Superior temporal gyrus (tissue), 1 donor: ENCODE measurements at regions not wholly inside any gene's neighbourhood (a gene's known extent, or its start where the extent isn't known, plus 50 kb on each side); places are given as distances from the start of the nearest gene placed in this dataset.
"Not testable (repeated sequence)": the region's sequence is repeated elsewhere in the genome, so short reads cannot be mapped to it uniquely, and the experiment has no call there.

Experiments used
- DNase-seq: peaks from one replicate; pipeline ENCODE4 v3.0.0-alpha.2; 2016; ENCODE audit errors: extremely low spot score

DNA sequence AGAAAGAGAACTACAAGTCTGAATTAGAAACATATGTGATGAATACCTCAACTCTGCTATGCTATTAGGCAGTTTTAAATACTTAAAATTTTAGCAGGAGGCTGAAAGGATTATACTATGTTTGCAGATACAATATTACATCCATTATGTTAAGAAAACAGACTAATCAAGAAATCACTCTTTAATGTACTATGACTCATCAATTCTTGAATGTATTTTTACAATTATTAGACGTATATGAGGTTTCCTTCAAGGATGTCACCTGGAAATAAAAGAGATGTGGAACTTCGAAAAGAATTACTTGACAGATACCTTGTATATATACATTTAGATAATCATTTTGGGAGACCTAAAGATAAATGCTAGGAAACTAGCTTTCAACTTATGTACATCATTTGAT is 835.6 kb upstream of the MIR17HG start:
- no peak for DNase-seq

DNA sequence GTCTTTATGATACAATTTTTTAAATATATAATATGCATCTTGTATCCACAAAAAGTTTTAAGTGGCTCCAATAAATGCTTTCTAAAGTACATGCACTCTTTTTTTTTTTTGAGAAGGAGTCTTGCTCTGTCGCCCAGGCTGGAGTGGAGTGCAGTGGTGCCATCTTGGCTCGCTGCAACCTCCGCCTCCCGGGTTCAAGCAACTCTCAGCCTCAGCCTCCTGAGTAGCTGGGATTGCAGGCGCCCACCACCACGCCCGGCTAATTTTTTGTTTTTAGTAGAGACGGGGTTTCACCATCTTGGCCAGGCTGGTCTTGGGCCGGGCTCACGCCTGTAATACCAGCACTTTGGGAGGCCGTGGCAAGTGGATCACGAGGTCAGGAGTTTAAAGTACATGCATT is 832.8 kb upstream of the MIR17HG start:
- DNase-seq = not testable (repeated sequence)

DNA sequence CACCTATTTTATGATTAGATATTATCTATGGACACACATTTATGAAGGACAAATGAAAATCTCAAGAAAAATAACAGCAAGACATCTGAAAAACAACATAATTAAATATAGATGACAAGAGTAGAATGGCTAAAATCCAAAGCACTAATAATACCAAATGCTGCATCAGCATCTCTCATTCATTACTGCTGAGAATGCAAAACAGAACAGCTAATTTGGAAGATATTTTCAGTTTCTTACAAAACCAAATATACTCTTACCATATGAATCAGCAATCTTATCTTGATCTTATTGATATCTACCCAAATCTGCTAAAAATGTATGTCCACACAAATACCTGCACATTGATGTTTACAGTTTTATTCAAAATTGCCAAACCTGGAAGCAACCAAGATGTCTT is 829.1 kb upstream of the MIR17HG start:
- no peak for DNase-seq

DNA sequence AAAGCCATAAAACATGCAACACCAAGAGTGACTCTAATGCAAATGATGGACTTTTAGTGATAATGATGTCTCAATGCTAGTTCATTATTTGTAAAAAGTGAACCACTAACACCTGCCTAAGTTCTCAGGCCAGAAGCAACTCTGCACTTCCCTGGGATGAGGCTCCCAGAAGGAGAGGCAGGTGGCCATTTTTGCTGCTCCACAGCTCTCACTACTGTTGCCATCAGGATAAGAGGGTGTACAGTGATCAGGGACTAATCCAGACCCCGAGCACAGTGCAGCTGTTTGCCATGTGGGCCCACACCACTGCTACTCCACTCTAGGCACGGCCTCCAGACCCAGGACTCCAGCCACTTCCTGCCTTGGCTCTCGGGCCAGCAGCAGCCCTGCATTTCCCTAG is 828.3 kb upstream of the MIR17HG start:
- no peak for DNase-seq

DNA sequence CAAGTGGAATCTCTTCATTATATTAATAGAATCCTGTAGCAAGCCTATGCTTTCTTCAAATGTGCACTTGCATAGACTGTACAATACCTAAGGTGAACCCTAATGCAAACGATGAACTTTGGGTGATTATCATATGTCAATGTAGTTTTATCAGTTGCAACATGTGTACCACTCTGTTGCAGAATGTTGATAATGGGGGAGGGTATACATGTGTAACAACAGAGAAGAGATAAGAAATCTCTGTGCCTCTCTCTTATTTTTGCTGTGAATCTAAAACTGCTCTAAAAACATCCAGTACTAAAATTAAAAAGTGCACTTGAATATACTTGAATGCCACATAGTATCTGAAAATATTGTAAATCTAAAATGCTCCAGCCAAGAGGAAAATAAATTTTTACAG is 820.8 kb upstream of the MIR17HG start:
- DNase-seq = no peak

DNA sequence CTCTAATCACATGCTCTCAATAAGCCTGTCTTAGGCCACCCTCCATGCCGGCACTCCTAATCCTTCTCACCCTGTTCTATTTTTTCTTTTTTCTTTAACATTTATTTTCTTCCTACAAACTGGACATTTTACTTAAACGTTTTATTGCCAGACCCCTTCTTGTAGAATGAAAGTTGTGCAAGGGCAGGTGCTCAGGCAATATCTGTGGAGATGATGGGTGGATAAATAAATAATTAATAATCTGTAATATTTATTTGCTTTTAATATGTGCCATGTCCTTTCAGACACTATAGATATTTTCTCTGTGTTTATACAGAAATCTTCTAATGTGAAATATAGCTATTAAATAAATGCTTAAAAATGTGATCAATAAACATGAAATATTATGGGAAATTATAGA is 815.7 kb upstream of the MIR17HG start:
- DNase-seq = no peak

DNA sequence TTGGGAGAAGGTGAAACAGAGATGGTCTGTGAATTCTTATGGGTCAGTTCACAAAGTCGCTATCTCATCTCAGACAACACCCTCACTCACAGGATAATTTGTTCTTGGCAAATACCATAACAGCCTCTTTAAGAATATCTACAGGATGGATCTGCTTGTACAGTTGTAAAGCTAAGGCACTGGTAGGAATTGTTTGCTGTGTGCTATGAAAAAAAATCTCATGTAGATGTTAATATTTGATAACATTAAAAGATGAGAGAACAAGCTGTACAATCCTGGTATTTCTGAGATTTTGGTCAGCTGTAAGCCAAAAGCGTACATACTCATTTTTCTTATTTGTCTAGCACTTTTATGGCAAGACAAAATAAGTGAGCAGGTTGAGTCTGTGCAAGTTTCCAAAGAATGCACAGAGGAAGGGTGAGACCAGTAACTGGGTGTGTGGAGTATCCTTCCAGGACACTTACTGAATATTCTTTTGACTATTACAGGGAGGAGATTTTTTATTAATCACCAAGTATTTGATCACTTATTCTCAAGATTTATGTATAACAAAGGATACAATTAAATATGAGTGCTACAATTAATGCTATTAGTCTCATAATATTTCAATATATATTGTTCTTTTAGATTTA is 814.5 kb upstream of the MIR17HG start:
- no peak for DNase-seq

DNA sequence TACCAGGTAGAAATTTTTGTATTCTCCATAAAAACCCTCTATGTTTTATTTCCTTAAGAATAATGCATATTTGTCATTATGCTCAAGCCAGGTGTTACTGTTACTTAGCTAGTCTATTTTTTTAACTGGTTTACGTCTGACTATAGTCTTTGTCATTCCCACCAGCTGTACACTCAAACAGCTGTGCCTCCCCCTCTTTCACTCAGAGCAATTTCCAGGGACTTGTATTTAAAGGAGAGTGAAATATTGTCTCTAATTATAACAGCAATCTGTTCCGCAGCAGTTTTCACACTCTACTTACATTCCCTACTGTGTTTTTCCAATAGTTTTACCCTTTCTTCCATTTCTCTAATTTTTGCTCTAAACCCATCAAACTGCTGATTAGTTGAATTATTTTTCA is 813.6 kb upstream of the MIR17HG start:
- DNase-seq = peak; percentile 57

DNA sequence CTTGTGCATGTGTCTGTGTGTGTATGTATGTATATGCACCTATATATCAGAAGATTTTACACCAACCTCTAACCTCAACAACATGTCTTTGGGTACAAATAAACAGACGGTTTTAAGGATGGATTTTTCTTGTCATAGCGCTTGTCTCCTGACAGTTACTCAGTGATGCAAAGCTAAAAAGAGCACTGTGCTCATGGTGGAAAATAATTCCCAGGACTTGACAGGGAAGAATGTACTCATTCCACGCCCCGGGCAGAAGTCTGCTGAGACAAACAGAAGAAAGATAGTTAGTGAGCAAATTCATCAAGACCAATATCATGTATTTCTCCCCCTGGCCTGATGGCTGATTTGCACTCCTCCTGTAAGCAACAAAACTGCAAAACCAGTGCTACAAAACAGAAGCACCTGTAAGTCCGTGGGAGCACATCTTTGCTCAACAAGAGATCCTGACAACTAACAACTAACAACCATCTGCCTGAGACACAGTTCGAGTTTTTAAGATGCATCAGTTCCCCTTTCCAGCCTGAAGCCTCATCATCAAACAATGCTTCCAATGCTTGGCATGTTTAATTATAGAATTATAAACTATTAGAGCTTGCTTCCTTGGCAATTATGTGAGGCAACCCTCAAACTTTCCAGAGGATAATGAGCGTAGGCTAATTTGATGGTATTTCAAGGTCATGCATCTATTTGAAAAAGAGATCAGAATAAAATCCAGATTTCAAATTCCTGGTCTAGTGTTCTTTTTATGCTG is 812.7 kb upstream of the MIR17HG start:
- no peak for DNase-seq

DNA sequence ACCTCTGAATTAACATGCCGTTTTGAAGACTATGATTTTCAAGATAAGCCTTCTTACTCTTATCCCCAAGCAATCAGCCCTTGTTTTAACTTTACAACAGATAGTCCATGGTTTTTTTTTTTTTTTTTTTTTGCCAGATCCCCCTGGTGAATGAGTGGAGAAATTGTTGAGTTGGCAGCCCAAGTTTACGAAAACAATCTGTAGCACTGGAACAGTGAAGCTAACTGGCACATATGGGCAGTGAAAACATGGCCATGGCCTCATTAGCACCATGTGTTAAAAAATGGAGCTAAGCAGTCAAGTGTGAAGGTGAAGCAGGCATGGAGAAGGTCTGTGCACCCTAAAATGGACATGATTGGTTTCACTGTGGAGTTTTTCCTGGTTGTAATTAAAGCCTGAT is 812.1 kb upstream of the MIR17HG start:
- DNase-seq = no peak

DNA sequence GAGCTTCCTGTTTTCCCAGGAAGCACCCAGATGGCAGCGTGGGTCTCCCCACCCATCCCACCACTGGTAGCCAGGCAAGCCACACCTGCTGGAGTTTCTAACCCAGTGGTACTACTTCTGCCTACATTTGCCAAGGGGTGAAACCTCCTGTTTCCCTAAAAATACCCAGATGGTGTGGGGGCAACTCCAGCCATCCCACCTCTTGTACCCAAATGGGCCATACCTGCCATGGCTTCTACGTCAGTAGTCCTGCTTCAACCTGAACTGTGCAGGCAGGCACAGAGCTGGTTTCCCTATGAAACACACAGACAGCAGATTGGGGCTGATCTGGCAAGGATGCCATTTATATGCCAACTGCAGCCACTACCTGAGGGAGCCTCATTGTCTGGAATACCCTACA is 809.4 kb upstream of the MIR17HG start:
- no peak for DNase-seq

DNA sequence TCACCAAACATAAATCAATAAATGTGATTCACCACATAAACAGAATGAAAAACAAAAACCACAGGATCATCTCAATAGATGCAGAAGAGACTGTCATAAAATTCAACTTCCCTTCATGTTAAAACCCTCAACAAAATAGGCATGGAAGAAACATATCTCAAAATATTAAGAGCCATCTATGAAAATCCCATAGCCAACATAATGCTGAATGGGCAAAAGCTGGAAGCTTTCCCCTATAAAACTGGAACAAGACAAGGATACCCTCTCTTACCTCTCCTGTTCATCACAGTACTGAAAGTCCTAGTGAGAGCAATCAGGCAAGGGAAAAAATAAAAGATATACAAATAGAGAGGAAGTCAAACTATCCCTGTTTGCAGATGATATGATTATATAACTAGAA is 806.1 kb upstream of the MIR17HG start:
- no peak for DNase-seq

DNA sequence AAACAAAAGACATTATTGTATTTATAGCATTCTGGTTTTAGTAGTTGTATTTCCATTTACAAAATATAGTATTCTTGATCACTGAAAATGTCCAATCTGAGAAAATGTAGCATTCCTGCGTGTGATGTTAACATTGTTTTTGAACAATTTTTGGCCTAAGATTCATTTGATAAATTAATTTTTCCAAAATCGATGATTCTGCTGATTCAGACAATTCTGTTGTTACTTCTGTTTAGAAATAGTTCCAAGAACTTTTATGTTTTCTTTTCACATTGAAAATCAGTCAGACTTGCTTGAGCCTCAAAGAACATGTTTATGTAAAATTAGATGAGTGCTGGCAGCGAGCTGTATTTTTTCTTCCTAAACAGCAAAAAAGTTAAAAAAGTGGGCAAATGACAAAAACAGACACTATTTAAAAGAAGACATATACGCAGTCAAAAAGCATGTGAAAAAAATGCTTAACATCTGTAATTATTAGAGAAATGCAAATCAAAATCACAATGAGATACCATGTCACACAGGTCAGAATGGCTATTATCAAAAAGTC is 804.5 kb upstream of the MIR17HG start:
- no peak for DNase-seq

DNA sequence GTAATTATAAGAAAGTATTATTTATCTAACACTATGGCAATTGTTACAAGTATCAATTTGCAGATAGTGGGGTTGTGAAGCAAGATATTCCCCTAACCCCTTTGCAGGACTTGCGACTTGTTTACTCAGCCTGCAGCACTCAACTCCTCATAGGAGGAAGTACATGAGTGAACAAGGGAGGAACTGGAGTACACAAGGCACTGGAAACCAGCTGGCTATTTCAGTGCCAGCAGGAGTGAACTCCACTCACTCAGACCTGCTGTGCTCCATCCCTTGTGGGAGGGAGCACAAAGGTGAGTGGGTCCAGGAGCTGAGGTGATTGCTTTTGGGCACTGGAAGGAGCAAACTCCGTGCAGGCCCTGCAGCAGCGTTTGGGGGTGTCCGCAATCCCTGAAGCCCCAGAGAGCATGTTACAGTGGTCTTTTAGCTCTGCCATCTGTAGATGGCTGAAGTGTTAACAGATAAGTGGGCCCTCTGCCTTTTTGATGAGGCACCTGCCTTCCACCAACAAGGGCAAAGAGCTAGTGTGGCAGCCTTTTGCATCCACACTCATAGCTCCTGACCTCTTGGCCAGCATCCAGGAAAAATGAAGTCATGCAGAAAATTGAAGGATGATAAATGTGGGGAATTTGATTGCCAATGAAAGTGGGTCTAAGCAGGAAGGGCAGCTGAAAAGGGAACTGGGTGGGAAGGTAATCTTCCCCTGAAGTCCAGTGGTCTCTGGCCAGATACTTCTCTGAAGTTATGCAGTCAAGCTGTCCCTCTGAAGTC is 802.2 kb upstream of the MIR17HG start:
- no peak for DNase-seq

DNA sequence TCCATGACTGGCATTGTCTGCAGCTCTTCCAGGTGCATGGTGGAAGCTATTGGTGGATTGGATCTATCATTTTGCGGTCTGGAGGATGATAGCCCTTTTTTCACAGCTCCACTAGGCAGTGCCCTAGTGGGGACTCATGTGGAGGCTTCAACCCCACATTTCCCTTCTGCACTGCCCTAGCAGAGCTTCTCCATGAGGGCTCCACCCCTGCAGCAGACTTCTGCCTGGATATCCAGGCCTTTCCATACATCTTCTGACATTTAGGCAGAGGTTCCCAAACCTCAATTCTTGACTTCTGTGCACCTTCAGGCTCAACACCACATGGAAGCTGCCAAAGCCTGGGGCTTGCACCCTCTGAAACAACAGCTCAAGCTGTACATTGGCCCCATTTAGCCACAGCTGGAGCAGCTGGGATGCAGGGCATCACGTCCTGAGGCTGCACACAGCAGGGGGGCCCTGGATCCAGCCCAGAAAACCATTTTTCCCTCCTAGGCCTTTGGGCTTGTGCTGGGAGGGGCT is 800.2 kb upstream of the MIR17HG start:
- no peak for DNase-seq

DNA sequence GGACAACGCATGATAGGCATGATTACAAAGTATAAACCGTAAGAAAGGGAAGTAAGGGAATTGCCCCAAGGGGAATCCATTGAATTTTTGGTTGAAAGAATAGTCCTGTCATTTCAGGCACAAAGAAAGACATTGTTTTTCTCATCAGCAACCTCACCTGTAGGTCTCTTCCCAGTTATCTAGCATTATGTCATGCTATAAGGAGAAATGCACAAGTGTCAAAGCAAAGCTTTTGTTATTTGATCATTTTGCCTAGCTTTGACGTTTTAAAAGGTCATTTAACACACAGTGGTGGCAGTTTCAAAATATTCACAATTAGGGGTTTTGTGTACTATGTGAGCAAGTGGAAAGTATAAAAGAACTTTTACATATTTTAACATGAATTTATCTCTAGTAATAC is 796.2 kb upstream of the MIR17HG start:
- no peak for DNase-seq

DNA sequence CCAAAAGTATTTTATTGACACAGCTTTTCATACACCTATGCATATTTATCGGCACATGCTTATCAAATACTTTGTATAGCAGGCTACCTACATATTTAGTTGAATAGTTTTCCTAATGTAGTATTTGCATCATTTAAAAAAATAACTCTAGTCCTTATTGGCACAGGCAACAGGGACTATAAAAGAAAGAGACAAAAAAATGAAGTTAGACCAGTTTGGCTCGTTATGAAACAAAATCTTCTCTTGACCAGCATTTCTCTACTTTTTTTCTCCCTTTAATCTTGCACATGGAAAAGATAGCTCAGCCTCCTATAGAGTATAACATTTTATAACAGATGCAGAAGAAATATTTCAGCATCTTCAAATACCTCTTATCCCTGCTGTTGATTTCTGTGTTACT is 794.8 kb upstream of the MIR17HG start:
- peak; percentile 26 for DNase-seq

DNA sequence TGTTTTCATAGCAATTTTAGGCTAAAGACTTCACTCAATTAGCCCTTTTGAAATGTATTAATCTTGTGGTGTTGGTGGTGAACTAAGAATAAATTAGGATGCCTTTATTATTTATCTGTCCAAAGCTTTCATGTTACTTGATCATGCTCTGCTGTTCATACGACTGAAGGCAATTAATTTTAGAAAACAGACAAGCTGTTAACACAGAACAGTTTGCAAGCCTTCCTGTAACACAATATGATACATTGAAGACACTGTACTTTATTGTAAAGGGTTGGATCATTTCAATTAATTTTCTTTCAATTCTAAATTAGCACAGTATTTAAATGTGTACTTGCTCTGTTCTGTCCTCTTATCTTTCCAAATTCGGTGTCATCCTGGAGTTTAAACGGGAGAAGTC is 794.3 kb upstream of the MIR17HG start:
- DNase-seq = peak; percentile 24

DNA sequence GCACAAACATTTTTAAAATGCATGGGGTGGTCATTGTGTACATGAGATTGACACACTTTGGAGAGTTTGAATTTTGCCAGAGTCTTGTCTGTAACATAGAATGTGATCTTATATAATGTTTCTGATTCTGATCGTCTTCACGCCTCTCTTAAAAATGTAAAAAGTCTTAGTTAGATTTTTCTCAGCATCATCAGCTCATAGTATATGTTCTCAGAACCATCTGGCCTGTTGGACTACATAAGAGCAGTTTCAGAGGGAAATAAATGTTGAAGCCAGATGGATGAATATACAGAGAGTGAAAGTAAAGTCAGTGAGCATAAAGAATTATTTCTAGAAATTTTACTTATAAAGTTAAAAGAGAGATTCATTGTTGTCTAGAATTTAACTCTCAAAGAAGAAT is 789.9 kb upstream of the MIR17HG start:
- DNase-seq = peak; percentile 61

DNA sequence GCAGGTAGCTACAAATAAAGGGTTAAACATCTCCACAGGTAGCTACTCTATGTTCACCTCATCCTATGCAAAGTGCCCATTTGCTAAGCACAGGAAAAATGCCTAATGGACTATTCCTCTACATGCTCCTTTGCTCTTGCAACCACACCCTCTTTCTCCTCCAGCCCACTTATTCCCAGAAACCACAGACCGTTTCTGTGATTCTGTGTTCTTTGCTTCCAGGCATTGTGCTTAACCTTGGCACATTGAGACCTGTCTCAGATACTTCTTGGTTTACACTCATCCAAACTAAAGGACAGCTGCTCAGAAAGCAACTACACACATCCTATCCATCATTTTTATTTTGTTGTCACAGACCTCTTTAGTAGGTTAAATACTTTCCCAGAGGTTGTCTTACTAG is 785.0 kb upstream of the MIR17HG start:
- no peak for DNase-seq

DNA sequence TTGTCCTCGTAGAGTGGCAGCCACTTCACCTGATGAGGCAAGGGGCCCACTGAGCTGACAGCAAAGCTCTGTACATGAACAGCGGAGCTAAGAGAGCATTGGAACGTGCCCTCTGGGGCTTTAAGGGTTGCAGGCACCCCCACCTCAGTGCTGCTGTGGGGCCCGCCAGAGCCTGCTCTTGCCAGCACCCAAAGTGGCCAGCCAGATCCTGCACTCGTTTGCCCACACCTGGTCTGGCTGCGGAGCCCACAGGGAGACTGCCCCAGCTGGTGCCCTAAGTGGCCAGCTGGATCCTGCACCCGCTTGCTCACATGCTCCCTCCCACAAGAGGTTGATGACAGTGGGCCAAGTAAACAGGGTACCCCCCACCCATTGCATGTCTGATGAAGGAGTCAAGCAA is 783.4 kb upstream of the MIR17HG start:
- DNase-seq = no peak

DNA sequence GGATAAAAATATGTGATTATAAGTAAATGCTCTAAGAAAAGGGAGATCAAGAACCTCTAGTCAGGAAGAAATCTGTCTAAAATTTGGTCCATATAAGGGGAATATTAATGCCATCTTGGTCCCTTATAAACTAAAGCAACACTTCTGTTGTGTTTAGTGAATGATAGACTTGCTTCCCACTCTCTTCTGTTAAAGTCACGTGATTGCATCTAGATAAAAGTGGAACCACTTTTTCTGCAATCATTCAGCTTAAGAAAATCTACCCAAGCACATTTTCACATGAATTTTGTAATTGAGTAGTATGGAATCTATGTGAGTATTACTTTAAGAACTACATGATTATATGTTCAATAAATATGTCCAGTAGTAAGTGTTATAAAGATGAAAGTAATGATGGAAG is 782.9 kb upstream of the MIR17HG start:
- no peak for DNase-seq
